K562 (cell line): ENCODE measurements at regions not wholly inside any gene's neighbourhood (a gene's known extent, or its start where the extent isn't known, plus 50 kb on each side); places are given as distances from the start of the nearest gene placed in this dataset.

Source experiments
- ATAC-seq: fragments of 200-7000 bp; cut with Tn5 transposase; 3 replicates; pipeline ENCODE4 v1.9.1; 2020; ENCODE audit warnings: moderate library complexity
- BruUV-seq: library from RNA; stranded (reverse); fragments of 400-500 nt; replicated peaks from 2 replicates; lab custom pipeline; 2021; lab: Mats Ljungman, UMichigan
- CTCF ChIA-PET: fragments of 300-600 bp; formaldehyde crosslinking; extraction: SDS; loops from one replicate; lab custom pipeline; 2021; ENCODE audit warnings: low intra/inter-chr PET ratio; lab: Yijun Ruan, JAX
- POLR2A ChIA-PET: fragments of 300-600, 350-650 bp; sonication (Branson Sonifier 250); formaldehyde crosslinking; extraction: SDS; loops from one replicate; lab custom pipeline; 2021; ENCODE audit warnings: antibody characterized with exemption, inconsistent platforms; lab: Yijun Ruan, JAX
- DNase-seq, 4 experiments: peaks; one replicate each; pipeline versions ENCODE4 v3.0.0 to v3.0.0-alpha.2; 2011 to 2018; ENCODE audit warnings: low spot score in 3 of 4, mixed read lengths in 3 of 4; ENCODE audit errors: extremely low read depth in 1 of 4
- FAIRE-seq: peaks from 2 replicates; lab custom pipeline; 2011; peaks lifted over from hg19 to GRCh38; lab: Jason Lieb, UNC
- H2AFZ ChIP-seq: 2 replicates; pipeline ENCODE4 v1.6.0; 2011; ENCODE audit warnings: low read depth, low read length, control low read depth, inconsistent platforms
- H3K27ac ChIP-seq: fragments of 200-600 bp; 3 replicates; pipeline ENCODE4 v1.8.0; 2011; ENCODE audit warnings: low read depth, mild to moderate bottlenecking, control low read depth, inconsistent platforms, low read length, moderate library complexity, mixed read lengths; ENCODE audit errors: extremely low read depth
- H3K27me3 ChIP-seq, 2 experiments: fragments of 300-600 bp in 1 of 2; 2 replicates in 1 of 2; 3 replicates in 1 of 2; pipeline versions ENCODE4 v1.6.0 to v1.8.0; 2011; ENCODE audit warnings: inconsistent platforms in 2 of 2, low read length in 2 of 2, mild to moderate bottlenecking in 1 of 2, mixed read lengths in 1 of 2, moderate library complexity in 1 of 2; ENCODE audit not compliant: control insufficient read depth in 2 of 2, insufficient read depth in 2 of 2
- H3K36me3 ChIP-seq: fragments of 300-600 bp; 3 replicates; pipeline ENCODE4 v1.8.0; 2011; ENCODE audit warnings: mild to moderate bottlenecking, low read length, inconsistent platforms; ENCODE audit not compliant: control insufficient read depth, insufficient read depth
- H3K4me1 ChIP-seq, 2 experiments: fragments of 200-600 bp in 1 of 2; replicated peaks in 1 of 2; 2 replicates in 1 of 2; 3 replicates in 1 of 2; pipeline versions ENCODE4 v1.5.1 to v1.8.0; 2011; ENCODE audit warnings: inconsistent platforms in 2 of 2, low read length in 2 of 2, mild to moderate bottlenecking in 1 of 2, mixed read lengths in 1 of 2, moderate library complexity in 1 of 2; ENCODE audit not compliant: control insufficient read depth in 2 of 2, insufficient read depth in 2 of 2
- H3K4me2 ChIP-seq: 2 replicates; pipeline ENCODE4 v1.6.1; 2011; ENCODE audit warnings: low read length, control low read depth, inconsistent platforms, mixed read lengths; ENCODE audit not compliant: insufficient read depth
- H3K4me3 ChIP-seq: fragments of 200-600 bp; sonication (generic), shearing (Covaris generic); 2 replicates; pipeline ENCODE4 v1.5.1; 2016; ENCODE audit warnings: control low read depth, inconsistent platforms
- H3K79me2 ChIP-seq: fragments of 200-600 bp; 3 replicates; pipeline ENCODE4 v1.8.0; 2011; ENCODE audit warnings: low read length, inconsistent platforms; ENCODE audit not compliant: control insufficient read depth, insufficient read depth
- H3K9ac ChIP-seq, 2 experiments: 2 replicates each; pipeline versions ENCODE4 v1.6.0 to v1.6.1; 2011; ENCODE audit warnings: low read depth in 2 of 2, low read length in 2 of 2, control low read depth in 1 of 2, inconsistent platforms in 1 of 2, mild to moderate bottlenecking in 1 of 2, mixed read lengths in 1 of 2; ENCODE audit not compliant: insufficient read depth in 1 of 2
- H3K9me1 ChIP-seq: one replicate; pipeline ENCODE4 v1.6.0; 2011; ENCODE audit warnings: inconsistent platforms, mild to moderate bottlenecking, low read length, moderate library complexity; ENCODE audit not compliant: control insufficient read depth, insufficient read depth
- H3K9me3 ChIP-seq: replicated peaks from 2 replicates; pipeline ENCODE4 v1.5.1; 2011; ENCODE audit warnings: low read depth, low read length, inconsistent platforms; ENCODE audit not compliant: control insufficient read depth, insufficient read depth
- H4K20me1 ChIP-seq: replicated peaks from 2 replicates; pipeline ENCODE4 v1.6.1; 2011; ENCODE audit warnings: low read length, inconsistent platforms, mixed read lengths; ENCODE audit not compliant: control insufficient read depth, insufficient read depth
- BHLHE40 ChIP-seq: IDR thresholded peaks from 2 replicates; pipeline ENCODE4 v1.6.1; 2011; ENCODE audit warnings: low read length, improper control_type of control experiment
- CBFB ChIP-seq: sonication (generic); formaldehyde crosslinking; IDR thresholded peaks from 2 replicates; pipeline ENCODE4 v1.4.0; 2020; ENCODE audit warnings: mild to moderate bottlenecking, missing genetic modification reagents
- CSDE1 ChIP-seq, 2 experiments: fragments of 450-650 bp; IDR thresholded peaks; 2 replicates each; pipeline ENCODE4 v1.6.1; 2016; ENCODE audit warnings: mild to moderate bottlenecking in 1 of 2
- ELK3 ChIP-seq: fragments of 450-650 bp; formaldehyde crosslinking; IDR thresholded peaks from 2 replicates; pipeline ENCODE4 v1.4.0; 2020; ENCODE audit warnings: mild to moderate bottlenecking
- FOXA1 ChIP-seq: fragments of 450-650 bp; IDR thresholded peaks from 2 replicates; pipeline ENCODE4 v1.6.1; 2016; ENCODE audit warnings: mild to moderate bottlenecking, borderline replicate concordance
- HNRNPUL1 ChIP-seq: fragments of 200-400 bp; formaldehyde crosslinking; IDR thresholded peaks from 2 replicates; pipeline ENCODE4 v1.6.1; 2017; ENCODE audit warnings: low read length
- PTTG1 ChIP-seq: fragments of 450-650 bp; IDR thresholded peaks from 2 replicates; pipeline ENCODE4 v1.6.1; 2016; ENCODE audit warnings: low read depth, mild to moderate bottlenecking, missing genetic modification characterization, missing compliant biosample characterization
- SFPQ ChIP-seq: fragments of 200-400 bp; formaldehyde crosslinking; IDR thresholded peaks from 2 replicates; pipeline ENCODE4 v1.6.1; 2017; ENCODE audit warnings: mild to moderate bottlenecking, low read depth, low read length, moderate library complexity
- SMAD3 ChIP-seq: fragments of 450-650 bp; formaldehyde crosslinking; conservative IDR thresholded peaks from 2 replicates; pipeline ENCODE4 v1.4.0; 2020; ENCODE audit warnings: mild to moderate bottlenecking
- SRF ChIP-seq, 2 experiments: fragments of 250-450, 450-650 bp in 1 of 2; sonication (Bioruptor Pico) in 1 of 2; sonication (generic) in 1 of 2; formaldehyde crosslinking; IDR thresholded peaks; 2 replicates each; pipeline versions ENCODE4 v1.5.0 to v1.5.1; 2020 to 2022; ENCODE audit warnings: mild to moderate bottlenecking in 1 of 2, missing genetic modification reagents in 1 of 2
- ZNF143 ChIP-seq: sonication (generic); formaldehyde crosslinking; IDR thresholded peaks from 2 replicates; pipeline ENCODE4 v1.9.0; 2022; ENCODE audit warnings: mild to moderate bottlenecking, missing genetic modification reagents
- ZNF184 ChIP-seq: sonication (generic); formaldehyde crosslinking; IDR thresholded peaks from 2 replicates; pipeline ENCODE4 v1.5.0; 2020; ENCODE audit warnings: missing genetic modification reagents
- ZNF217 ChIP-seq: sonication (generic); formaldehyde crosslinking; IDR thresholded peaks from 2 replicates; pipeline ENCODE4 v1.8.0; 2022; ENCODE audit warnings: mild to moderate bottlenecking, missing genetic modification reagents
- ZNF696 ChIP-seq: fragments of 250-450 bp; sonication (Bioruptor Pico); conservative IDR thresholded peaks from 2 replicates; pipeline ENCODE4 v1.4.0; 2020; ENCODE audit warnings: mild to moderate bottlenecking, moderate library complexity
- WGBS: fragments of 100-300 bp; shearing (Covaris generic); methylation state at CpG from one replicate; pipeline ENCODE4 v1.1.6; 2016; ENCODE audit warnings: low coverage, mixed read lengths; ENCODE audit not compliant: insufficient coverage; ENCODE audit errors: missing lambda C conversion rate; 5-methylcytosine and 5-hydroxymethylcytosine counted together
- in situ Hi-C: fragments of 300-500 bp; cut with MboI; formaldehyde crosslinking; loops from 4 replicates; pipeline ENCODE4 v1.15.0; 2018; ENCODE audit warnings: inconsistent platforms, mixed read lengths
- intact Hi-C: fragments of 100-400 bp; cut with micrococcal nuclease; formaldehyde crosslinking; loops from 2 replicates; pipeline ENCODE4 v1.14.2; 2022

GRCh38 chr1:87599569-87599968, 270.9 kb downstream of the LMO4 start:
- H3K9me3 ChIP-seq: no peaks in the 10 kb centered on the region
- H3K9ac ChIP-seq: no peak overlapping the region
- in situ Hi-C loops: no loop called here
- no peak for TF ChIP-seq HNRNPUL1
- TF ChIP-seq ZNF143: no peak
- no peak for TF ChIP-seq SRF (CRISPR knock-in tag; IDR thresholded peaks at IDR 0.05)
- TF ChIP-seq CSDE1 (IDR thresholded peaks at IDR 0.05): no peak
- TF ChIP-seq ELK3 (CRISPR knock-in tag): no peak
- no peak for TF ChIP-seq ZNF217
- TF ChIP-seq PTTG1: no peak
- TF ChIP-seq SFPQ: no peak
- no peak for TF ChIP-seq CBFB (CRISPR knock-in tag)
- TF ChIP-seq BHLHE40: no peak
- no peak for TF ChIP-seq ZNF184 (CRISPR knock-in tag)
- no peak for TF ChIP-seq FOXA1
- TF ChIP-seq SMAD3: no peak
- no peak for TF ChIP-seq ZNF696 (CRISPR knock-in tag)
- no peaks in the 10 kb centered on the region for H3K36me3 ChIP-seq
- no peaks in the 10 kb centered on the region for H3K79me2 ChIP-seq
- POLR2A ChIA-PET: no interaction called here
- no peaks in the 10 kb centered on the region for H3K4me1 ChIP-seq
- no peaks in the 10 kb centered on the region for H3K9me1 ChIP-seq
- BruUV-seq: no TSS peak
- no peak overlapping the region for H3K27ac ChIP-seq
- intact Hi-C loops: no loop called here
- ATAC-seq (no peak), FAIRE-seq (no peak), DNase-seq (no peak)
- no peaks in the 10 kb centered on the region for H3K27me3 ChIP-seq
- no peak overlapping the region for H2AFZ ChIP-seq
- CTCF ChIA-PET: no interaction called here
- no peaks in the 10 kb centered on the region for H4K20me1 ChIP-seq
- WGBS: 3% methylated on average over 2 of the region's 2 CpGs
- no peak overlapping the region for H3K4me3 ChIP-seq
- H3K4me2 ChIP-seq: no peak overlapping the region
